HG03066 (cell line): ENCODE measurements at regions not wholly inside any gene's neighbourhood (a gene's known extent, or its start where the extent isn't known, plus 50 kb on each side); places are given as distances from the start of the nearest gene placed in this dataset.

Experiments
- ATAC-seq: cut with Tn5 transposase; IDR thresholded peaks from one replicate; pipeline ENCODE4 v1.9.1; 2021; ENCODE audit warnings: low read depth; ENCODE audit not compliant: unreplicated experiment

DNA sequence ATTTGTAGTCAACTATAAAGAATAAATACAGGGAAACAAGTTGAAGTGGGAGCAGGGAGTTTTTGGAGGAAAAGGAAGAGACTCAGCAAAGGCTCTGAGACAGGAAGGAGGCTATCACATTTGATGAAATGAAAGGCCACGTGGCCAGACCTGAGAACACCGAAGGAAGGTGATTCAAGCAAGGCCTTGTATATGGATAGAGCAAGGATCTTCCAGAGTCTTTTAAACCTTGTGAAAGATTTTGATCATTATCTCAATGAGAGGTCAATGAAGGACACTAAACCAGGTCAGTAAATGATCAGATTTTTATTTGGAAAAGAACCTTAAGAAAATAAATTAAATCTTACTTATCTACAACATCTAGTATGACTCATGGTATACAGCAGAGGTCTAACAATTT lies 523.5 kb downstream of the SLC16A7 start:
- ATAC-seq, result no peak

GRCh38 chr12:60120199-60120598 lies 524.4 kb downstream of the SLC16A7 start:
- ATAC-seq, result no peak

- ATAC-seq, result no peak
Measured at GRCh38 chr12:60123557-60123956, 527.7 kb downstream of the SLC16A7 start.

DNA sequence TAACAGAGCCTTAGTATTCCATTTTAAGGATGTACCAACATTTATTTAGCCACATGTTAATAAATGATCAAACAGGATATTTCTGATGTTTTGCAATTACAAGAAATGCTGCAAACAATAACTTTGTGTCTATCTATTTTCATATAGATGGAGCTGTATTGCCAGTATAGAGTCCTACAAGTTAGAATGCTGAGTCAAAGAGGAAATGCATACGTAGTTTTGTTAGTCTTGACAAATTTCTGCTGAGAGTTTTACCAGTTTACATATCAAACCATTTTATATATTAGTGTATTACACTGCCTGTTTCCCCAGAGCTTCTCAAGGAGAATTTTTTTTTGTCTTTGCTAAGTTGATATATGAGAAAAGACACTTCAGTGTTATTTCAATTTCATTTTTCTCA lies 541.7 kb downstream of the SLC16A7 start:
- ATAC-seq, result no peak

GRCh38 chr12:60138526-60138925 lies 542.7 kb downstream of the SLC16A7 start:
- ATAC-seq, result no peak

GRCh38 chr12:60144395-60144794 lies 548.6 kb downstream of the SLC16A7 start:
- no peak for ATAC-seq

DNA sequence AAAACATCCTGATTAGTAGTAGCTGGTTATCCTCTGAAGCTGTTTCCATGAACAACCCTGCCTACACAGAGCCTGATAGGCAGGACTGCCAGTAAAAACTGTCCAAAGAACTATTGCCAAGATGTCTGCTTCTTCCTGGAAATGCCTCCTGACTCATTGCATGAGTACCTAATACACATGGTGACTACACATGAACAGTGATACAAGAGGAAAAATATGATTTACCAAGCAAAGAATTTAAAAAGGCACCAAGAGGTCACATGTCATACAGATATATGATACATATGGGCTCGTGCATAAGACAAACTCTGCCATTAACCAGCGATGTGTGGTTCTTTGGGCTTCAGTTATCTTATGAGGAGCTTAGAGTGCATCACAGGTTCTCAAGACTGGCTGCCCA lies 552.3 kb downstream of the SLC16A7 start:
- ATAC-seq, result no peak

DNA sequence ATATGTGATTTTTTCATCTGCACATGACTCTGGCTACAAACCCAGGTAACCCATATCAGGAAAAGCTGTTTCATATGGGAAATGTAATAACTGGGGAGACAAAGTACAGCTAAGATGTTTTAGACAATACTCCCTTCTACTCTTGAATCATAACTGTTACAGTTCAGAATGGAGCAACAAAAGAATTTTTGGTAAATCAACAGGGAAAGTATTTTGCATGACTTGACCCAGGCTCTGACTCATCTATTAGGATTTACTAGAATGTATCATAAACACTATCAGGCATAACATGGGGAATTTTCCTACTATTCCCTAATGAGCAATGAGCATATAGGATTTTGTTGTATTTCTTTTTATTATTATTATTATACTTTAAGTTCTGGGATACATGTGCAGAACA lies 553.0 kb downstream of the SLC16A7 start:
- ATAC-seq, result no peak

DNA sequence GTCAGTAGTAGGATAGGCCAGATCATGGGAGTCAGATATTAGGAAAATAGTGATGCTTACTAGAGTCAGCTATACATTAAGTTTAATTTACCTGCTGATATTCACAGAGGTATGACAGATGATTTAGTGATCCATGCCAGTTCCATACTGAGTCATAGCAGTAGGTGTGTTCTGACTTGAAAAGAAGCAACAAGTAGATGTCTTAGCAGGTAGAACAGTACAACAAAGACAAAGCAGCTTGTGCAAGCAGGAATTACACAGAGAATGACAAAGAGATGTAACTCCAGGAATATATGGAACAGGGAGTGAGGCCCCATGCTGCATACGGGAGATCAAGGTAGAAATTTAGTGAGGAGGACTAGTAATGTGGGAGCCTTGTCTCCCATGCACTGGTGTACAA lies 556.9 kb downstream of the SLC16A7 start:
- ATAC-seq, result no peak

GRCh38 chr12:60159761-60160160 lies 563.9 kb downstream of the SLC16A7 start:
- ATAC-seq, result no peak

DNA sequence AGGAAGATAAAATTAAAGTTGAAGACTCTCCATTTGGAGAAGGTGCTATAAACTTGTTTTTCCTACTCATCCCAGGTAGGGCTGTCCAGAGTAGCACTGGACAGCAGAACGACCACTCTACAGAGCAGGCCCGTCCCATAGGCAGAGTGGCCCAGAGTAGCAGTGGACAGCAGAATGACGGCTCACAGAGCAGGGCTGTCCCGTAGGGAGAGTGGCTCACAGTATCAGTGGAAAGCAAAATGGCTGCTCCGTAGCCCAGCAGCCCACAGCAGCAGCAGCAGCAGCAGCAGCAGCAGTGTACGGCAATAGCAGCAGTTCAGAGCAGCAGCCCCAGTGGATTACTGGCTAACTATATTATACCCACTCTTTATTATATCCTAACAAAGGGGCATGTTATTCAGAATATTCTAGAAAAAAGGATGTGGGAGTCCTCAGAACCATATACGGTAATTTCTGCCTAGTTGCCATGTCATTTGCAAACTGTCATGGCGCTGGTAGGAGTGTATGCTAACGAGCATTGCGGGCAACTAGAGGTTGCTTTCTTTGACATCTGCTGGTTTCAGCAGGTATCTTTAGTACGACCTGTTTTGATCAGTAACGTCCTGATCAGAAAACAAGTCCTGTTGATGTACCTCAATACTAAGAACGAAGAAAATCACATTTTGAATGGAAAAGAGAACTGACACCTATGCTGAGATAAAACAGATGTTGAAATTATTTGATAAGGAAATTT lies 567.3 kb downstream of the SLC16A7 start:
- ATAC-seq, result no peak

DNA sequence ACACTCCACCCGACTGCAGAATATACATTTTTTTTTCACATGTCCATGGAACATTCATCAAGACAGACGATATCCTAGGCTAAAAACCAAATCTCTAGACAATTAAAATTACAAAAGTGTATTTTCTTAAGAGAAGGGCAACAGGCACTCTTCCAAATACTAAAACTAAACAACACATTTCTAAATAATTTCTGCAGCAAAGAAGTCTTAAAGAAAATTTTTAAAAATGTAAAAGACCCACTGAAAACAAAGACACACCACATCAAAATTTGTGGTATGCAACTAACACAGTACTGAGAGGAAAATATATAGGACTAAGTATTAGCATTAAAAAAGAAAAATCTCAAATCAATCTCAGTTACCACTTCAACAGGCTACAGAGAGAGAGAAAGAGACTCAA lies 570.0 kb downstream of the SLC16A7 start:
- ATAC-seq, result no peak

- no peak for ATAC-seq
Measured at GRCh38 chr12:60168441-60168840, 572.6 kb downstream of the SLC16A7 start.

GRCh38 chr12:60169904-60170303 lies 574.1 kb downstream of the SLC16A7 start:
- no peak for ATAC-seq

GRCh38 chr12:60172266-60173211 lies 576.7 kb downstream of the SLC16A7 start:
- ATAC-seq, result no peak

DNA sequence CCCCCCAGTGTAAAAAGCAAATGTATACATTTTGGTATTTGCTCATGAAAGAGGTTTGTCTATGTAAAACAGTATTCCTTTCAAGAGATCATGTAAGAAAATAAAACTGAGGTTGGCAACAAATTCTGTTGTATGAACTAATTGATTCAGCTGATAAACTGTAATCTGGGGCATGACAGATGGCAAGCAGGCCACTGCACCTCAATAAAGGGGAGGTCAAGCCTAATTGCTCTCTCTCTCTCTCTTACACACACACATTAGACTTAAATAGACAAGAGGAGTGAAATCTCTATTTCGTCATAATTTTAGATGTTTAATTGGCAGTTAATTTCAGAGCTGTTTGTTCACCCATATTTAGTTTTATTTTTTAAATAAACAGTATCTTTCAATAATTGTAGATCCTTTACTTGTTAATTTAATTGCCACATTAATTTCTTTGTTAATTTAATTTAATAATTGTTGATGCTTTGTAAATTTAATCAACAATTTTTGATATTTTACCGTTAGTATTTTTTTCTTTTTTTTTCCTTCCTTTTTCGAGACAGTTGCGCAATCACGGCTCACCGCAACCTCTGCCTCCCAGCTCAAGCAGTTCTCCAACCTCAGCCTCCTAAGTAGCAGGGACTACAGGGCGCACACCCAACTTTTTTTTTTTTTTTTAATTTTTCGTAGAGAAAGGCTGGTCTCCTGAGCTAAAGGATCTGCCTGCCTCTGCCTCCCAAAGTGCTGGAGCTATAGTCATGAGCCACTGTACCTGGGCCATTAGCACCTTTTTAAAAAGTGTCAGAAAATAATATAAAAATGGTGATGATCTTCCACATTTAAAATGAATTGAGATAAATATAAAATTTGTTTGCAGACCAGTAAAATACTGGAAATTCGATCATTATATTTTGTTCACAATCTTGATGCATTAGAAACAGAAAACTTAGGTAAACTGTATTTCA lies 577.7 kb downstream of the SLC16A7 start:
- no peak for ATAC-seq

DNA sequence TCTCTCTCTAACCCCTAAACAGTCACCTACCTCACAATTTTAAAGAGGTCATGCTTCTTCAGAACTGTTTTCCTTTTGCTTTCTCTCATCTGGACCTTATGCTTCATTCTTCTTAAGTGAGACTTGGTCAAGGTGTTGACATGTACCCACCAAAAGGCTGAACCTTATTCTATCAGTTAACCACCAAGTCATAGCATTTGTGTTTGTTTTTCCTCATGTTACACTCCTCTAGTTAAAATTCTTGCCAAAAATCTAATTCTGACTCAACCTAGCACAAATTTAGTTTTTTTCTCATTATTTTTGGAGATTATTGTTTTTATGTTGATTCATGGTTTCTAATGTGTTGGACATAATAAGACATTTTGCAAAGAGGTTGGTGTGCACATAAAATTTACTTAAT lies 578.6 kb downstream of the SLC16A7 start:
- no peak for ATAC-seq

DNA sequence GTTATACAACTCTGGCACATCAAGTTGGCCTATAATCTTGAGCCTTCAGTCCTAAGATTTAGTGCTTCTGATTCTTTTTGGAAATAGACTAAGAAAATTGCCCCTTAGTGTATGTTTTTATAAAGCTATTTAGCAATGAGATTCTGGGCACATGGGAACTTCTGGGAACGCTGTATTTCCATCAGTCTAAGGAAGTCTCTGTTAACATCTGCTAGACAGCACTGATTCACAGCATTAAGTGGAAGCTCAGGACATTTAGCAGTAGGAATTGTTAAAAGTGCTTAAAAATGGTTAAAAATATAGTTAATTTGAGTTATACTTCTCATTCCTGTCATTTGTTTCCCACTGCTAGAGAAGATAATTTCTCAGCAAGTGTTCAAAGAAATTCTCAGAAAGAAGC lies 579.1 kb downstream of the SLC16A7 start:
- ATAC-seq, result no peak

DNA sequence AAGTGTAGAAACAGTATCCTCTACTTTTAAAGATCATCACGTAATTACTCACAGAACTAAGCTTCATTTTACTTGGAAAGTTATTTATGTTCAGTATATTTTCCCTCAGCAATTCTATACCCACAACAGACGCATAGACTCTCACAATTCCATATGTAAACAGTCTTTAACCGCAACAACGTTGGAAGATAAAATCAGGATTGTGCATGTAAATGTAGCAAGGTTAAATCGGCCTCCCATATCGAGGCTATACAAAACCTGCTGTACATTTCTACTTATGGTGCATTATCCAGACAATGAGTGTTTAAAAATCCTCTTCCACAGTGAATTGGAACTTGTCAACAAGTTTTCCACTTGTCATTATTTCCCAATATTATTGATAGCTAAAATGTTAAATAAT lies 581.1 kb downstream of the SLC16A7 start:
- ATAC-seq, result no peak

DNA sequence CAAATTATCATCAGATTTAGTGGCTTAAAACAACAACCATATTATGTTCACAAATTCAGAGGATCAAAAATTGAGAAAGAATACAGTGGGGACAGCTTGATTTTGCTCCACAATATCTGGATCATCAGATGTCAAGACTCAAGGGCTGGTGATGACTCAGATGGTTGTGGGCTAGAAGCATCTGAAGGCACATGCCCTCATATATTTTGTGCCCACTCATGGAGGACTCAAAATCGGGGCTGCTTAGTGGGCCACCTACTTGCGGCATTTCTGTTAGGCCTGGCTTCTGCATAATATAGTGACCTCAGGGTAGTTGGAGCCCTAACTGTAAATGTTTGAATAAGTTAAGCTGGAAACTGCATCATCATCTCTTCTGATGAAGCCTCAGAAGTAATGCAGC lies 584.5 kb downstream of the SLC16A7 start:
- ATAC-seq, result no peak

GRCh38 chr12:60182354-60182753 lies 586.5 kb downstream of the SLC16A7 start:
- no peak for ATAC-seq
